B cell (primary cell): ENCODE measurements at regions not wholly inside any gene's neighbourhood (a gene's known extent, or its start where the extent isn't known, plus 50 kb on each side); places are given as distances from the start of the nearest gene placed in this dataset.

Experiments
- ATAC-seq: fragments of 200-7000 bp; cut with Tn5 transposase; one replicate; pipeline ENCODE4 v1.10.0; 2021; ENCODE audit warnings: low read depth, mild to moderate bottlenecking, moderate number of reproducible peaks, moderate library complexity
- CTCF ChIA-PET: fragments of 350-600 bp; sonication (Branson Sonifier 250); formaldehyde crosslinking; loops from one replicate; lab custom pipeline; 2021; ENCODE audit warnings: antibody characterized with exemption, inconsistent platforms; lab: Charles Lee
- POLR2A ChIA-PET: fragments of 350-600 bp; sonication (Branson Sonifier 250); formaldehyde crosslinking; loops from one replicate; lab custom pipeline; 2021; ENCODE audit warnings: antibody characterized with exemption; lab: Charles Lee
- DNase-seq: peaks from one replicate; pipeline ENCODE4 v3.0.0; 2013
- H2AFZ ChIP-seq: 2 replicates; pipeline ENCODE4 v1.6.1; 2012; ENCODE audit warnings: mild to moderate bottlenecking, low read depth, low read length; ENCODE audit not compliant: insufficient read depth, poor library complexity, severe bottlenecking
- H3K27ac ChIP-seq, 2 donors: 1 replicate in 1 of 2; 2 replicates in 1 of 2; pipeline ENCODE4 v1.5.1; 2012 to 2013; ENCODE audit warnings: low read length in 2 of 2, mild to moderate bottlenecking in 2 of 2, moderate library complexity in 1 of 2
- H3K27me3 ChIP-seq, 4 experiments: fragments of 200-600 bp in 1 of 4; sonication (generic) in 1 of 4; replicated peaks in 1 of 4; 1 replicate in 2 of 4; 2 replicates in 2 of 4; pipeline versions ENCODE4 v1.6.1 to v1.7.0; 2013 to 2016; ENCODE audit warnings: low read length in 3 of 4, mild to moderate bottlenecking in 2 of 4, mixed read lengths in 1 of 4, moderate library complexity in 1 of 4; ENCODE audit not compliant: insufficient read depth in 4 of 4, control insufficient read depth in 3 of 4; ENCODE audit errors: control extremely low read depth in 1 of 4
- H3K36me3 ChIP-seq, 2 experiments: replicated peaks in 1 of 2; 1 replicate in 1 of 2; 2 replicates in 1 of 2; pipeline versions ENCODE4 v1.6.1 to v1.7.1; 2013; ENCODE audit warnings: low read length in 1 of 2; ENCODE audit not compliant: insufficient read depth in 2 of 2, control insufficient read depth in 1 of 2; ENCODE audit errors: control extremely low read depth in 1 of 2, extremely low read depth in 1 of 2
- H3K4me1 ChIP-seq, 2 donors: fragments of 200-600 bp in 1 of 2; sonication (generic) in 1 of 2; 1 replicate in 1 of 2; 2 replicates in 1 of 2; pipeline versions ENCODE4 v1.5.1 to v1.6.1; 2013 to 2017; ENCODE audit warnings: low read length in 2 of 2; ENCODE audit not compliant: control insufficient read depth in 2 of 2, insufficient read depth in 2 of 2
- H3K4me2 ChIP-seq: replicated peaks from 2 replicates; pipeline ENCODE3; 2012; ENCODE audit warnings: mild to moderate bottlenecking, low read depth, low read length; ENCODE audit not compliant: poor library complexity, severe bottlenecking
- H3K4me3 ChIP-seq, 5 experiments: fragments of 200-600 bp in 1 of 5; sonication (generic) in 1 of 5; 1 replicate in 3 of 5; 2 replicates in 2 of 5; pipeline versions ENCODE4 v1.5.1 to v1.7.0; 2011 to 2016; ENCODE audit warnings: low read length in 4 of 5, mild to moderate bottlenecking in 4 of 5, low read depth in 2 of 5, control low read depth in 1 of 5, moderate library complexity in 1 of 5; ENCODE audit not compliant: insufficient read depth in 1 of 5; ENCODE audit errors: control extremely low read depth in 1 of 5, extremely low read depth in 1 of 5
- H3K79me2 ChIP-seq: fragments of 200-600 bp; sonication (generic); one replicate; pipeline ENCODE4 v1.6.0; 2016; ENCODE audit warnings: low read length; ENCODE audit not compliant: control insufficient read depth, insufficient read depth
- H3K9ac ChIP-seq: fragments of 200-600 bp; sonication (generic); 2 replicates; pipeline ENCODE4 v1.6.1; 2017; ENCODE audit warnings: mild to moderate bottlenecking, low read length, moderate library complexity
- H3K9me3 ChIP-seq, 3 donors: one replicate each; pipeline versions ENCODE4 v1.6.1 to v1.7.1; 2013; ENCODE audit warnings: low read length in 2 of 3; ENCODE audit not compliant: control insufficient read depth in 2 of 3, insufficient read depth in 1 of 3; ENCODE audit errors: control extremely low read depth in 1 of 3
- H4K20me1 ChIP-seq: 2 replicates; pipeline ENCODE4 v1.6.0; 2012; ENCODE audit warnings: mild to moderate bottlenecking, low read length; ENCODE audit not compliant: insufficient read depth, control insufficient read depth, poor library complexity, severe bottlenecking
- H3K27ac Mint-ChIP-seq: one replicate; pipeline ENCODE4 v1.8.0; 2021; ENCODE audit warnings: mixed read lengths
- H3K27me3 Mint-ChIP-seq: one replicate; pipeline ENCODE4 v1.8.0; 2021; ENCODE audit warnings: mixed read lengths
- H3K4me1 Mint-ChIP-seq: one replicate; pipeline ENCODE4 v1.8.0; 2021; ENCODE audit warnings: mixed read lengths
- H3K4me3 Mint-ChIP-seq: one replicate; pipeline ENCODE4 v1.8.0; 2021; ENCODE audit warnings: mixed read lengths
- H3K9me3 Mint-ChIP-seq: one replicate; pipeline ENCODE4 v1.8.0; 2022; ENCODE audit warnings: mixed read lengths; ENCODE audit not compliant: insufficient read depth
- CTCF ChIP-seq: fragments of 200-600 bp; IDR thresholded peaks from one replicate; pipeline ENCODE4 v1.8.0; 2022; ENCODE audit warnings: antibody characterized with exemption, mild to moderate bottlenecking
- EZH2 ChIP-seq: IDR thresholded peaks from 2 replicates; pipeline ENCODE4 v1.6.1; 2012; ENCODE audit warnings: borderline replicate concordance, low read depth, mild to moderate bottlenecking, moderate library complexity, low read length; ENCODE audit not compliant: insufficient read depth, poor library complexity, severe bottlenecking
- WGBS: methylation state at CpG from one replicate; pipeline ENCODE4 v1.1.5; 2013; ENCODE audit warnings: missing lambda C conversion rate; ENCODE audit not compliant: insufficient coverage; 5-methylcytosine and 5-hydroxymethylcytosine counted together
- intact Hi-C: fragments of 100-400 bp; cut with micrococcal nuclease; formaldehyde crosslinking; loops from one replicate; pipeline ENCODE4 v1.10.0; 2022

- no peaks in the 10 kb centered on the region for H3K4me1 ChIP-seq
- no peak for ATAC-seq
- no peaks in the 10 kb centered on the region for H3K4me1 Mint-ChIP-seq
- no peaks in the 10 kb centered on the region for H3K9me3 Mint-ChIP-seq
- no peak overlapping the region for H3K27ac ChIP-seq
- intact Hi-C loops: no loop called here
- H3K79me2 ChIP-seq: no peaks in the 10 kb centered on the region
- no peaks in the 10 kb centered on the region for H3K36me3 ChIP-seq
- H2AFZ ChIP-seq: no peak overlapping the region
- H3K27me3 ChIP-seq: no peaks in the 10 kb centered on the region
- TF ChIP-seq CTCF (no peak), EZH2 (no peak)
- no peak overlapping the region for H3K27ac Mint-ChIP-seq
- DNase-seq: no peak
- 90% methylated on average over 3 of the region's 4 CpGs for WGBS
- no peaks in the 10 kb centered on the region for H4K20me1 ChIP-seq
- H3K27me3 Mint-ChIP-seq: no peaks in the 10 kb centered on the region
- ChIA-PET CTCF (no interaction called here), POLR2A (no interaction called here)
- no peak overlapping the region for H3K4me3 ChIP-seq
- H3K9ac ChIP-seq: no peak overlapping the region
- H3K9me3 ChIP-seq: no peaks in the 10 kb centered on the region
- H3K4me3 Mint-ChIP-seq: no peak overlapping the region
- no peak overlapping the region for H3K4me2 ChIP-seq
Observed at GRCh38 chr3:106086636-106087035, 217.8 kb upstream of the CBLB start.

- Histone ChIP-seq H2AFZ (no peak overlapping the region), H3K27me3 (no peaks in the 10 kb centered on the region), H3K4me1 (no peaks in the 10 kb centered on the region), H3K4me2 (no peak overlapping the region), H3K79me2 (no peaks in the 10 kb centered on the region), H4K20me1 (no peaks in the 10 kb centered on the region), H3K4me3 (no peak overlapping the region), H3K9me3 (no peaks in the 10 kb centered on the region), H3K9ac (no peak overlapping the region), H3K36me3 (no peaks in the 10 kb centered on the region), H3K27ac (no peak overlapping the region)
- TF ChIP-seq EZH2 (no peak), CTCF (no peak)
- H3K4me1 Mint-ChIP-seq: no peaks in the 10 kb centered on the region
- H3K4me3 Mint-ChIP-seq: no peak overlapping the region
- DNase-seq (no peak), ATAC-seq (no peak)
- 75% methylated on average over 1 of the region's 1 CpG for WGBS
- intact Hi-C loops: no loop called here
- ChIA-PET CTCF (no interaction called here), POLR2A (no interaction called here)
- no peaks in the 10 kb centered on the region for H3K27me3 Mint-ChIP-seq
- no peaks in the 10 kb centered on the region for H3K9me3 Mint-ChIP-seq
- H3K27ac Mint-ChIP-seq: no peak overlapping the region
Observed at GRCh38 chr3:106088304-106088703, 219.5 kb upstream of the CBLB start.
